ENCODE measurements at regions not wholly inside any gene's neighbourhood (a gene's known extent, or its start where the extent isn't known, plus 50 kb on each side); places are given as distances from the start of the nearest gene placed in this dataset.

GRCh38 chr6:134813146-134813545 is 136.8 kb downstream of the ALDH8A1 start:
- Histone ChIP-seq H3K14ac (ENCODE audit: low read length) (no peak overlapping the region), H3K79me1 (ENCODE audit: low read length) (no peaks in the 10 kb centered on the region), H2BK5ac (ENCODE audit: low read depth, low read length, poor library complexity) (no peak overlapping the region), H4K12ac (ENCODE audit: low read depth, low read length) (no peak overlapping the region), H3K23ac (ENCODE audit: low read length) (no peak overlapping the region), H3K18ac (ENCODE audit: low read length) (no peak overlapping the region), H2AFZ (ENCODE audit: insufficient read depth, low read length, poor library complexity) (no peak overlapping the region), H3K9ac (ENCODE audit: low read length) (no peak overlapping the region), H3K27ac (ENCODE audit: low read depth, low read length) (no peak overlapping the region), H2AK5ac (ENCODE audit: low read length) (no peak overlapping the region), H3K27me3 (ENCODE audit: insufficient read depth, low read length) (no peaks in the 10 kb centered on the region), H3K4me1 (ENCODE audit: control insufficient read depth in 1 of 2, insufficient read depth in 2 of 2, low read length in 2 of 2) (no peaks in the 10 kb centered on the region), H2BK12ac (ENCODE audit: low read length) (no peak overlapping the region), H3K9me3 (ENCODE audit: insufficient read depth, low read depth, low read length) (no peaks in the 10 kb centered on the region), H3K4me2 (ENCODE audit: low read length) (no peak overlapping the region), H4K91ac (ENCODE audit: low read depth, low read length) (no peak overlapping the region), H4K8ac (ENCODE audit: low read depth, low read length) (no peak overlapping the region), H2BK120ac (ENCODE audit: insufficient read depth, low read length, poor library complexity) (no peak overlapping the region), H3K36me3 (ENCODE audit: control insufficient read depth in 1 of 2, insufficient read depth in 2 of 2, low read length in 2 of 2) (no peaks in the 10 kb centered on the region), H3K4ac (ENCODE audit: low read depth, low read length) (no peak overlapping the region), H3K4me3 (ENCODE audit: low read depth, low read length) (no peak overlapping the region), H3K79me2 (ENCODE audit: control insufficient read depth, insufficient read depth, low read length, poor library complexity) (no peaks in the 10 kb centered on the region)
- no CpG with 5 or more reads among the region's 2 CpGs for WGBS (ENCODE audit: extremely low coverage, insufficient coverage, insufficient read length)
- DNase-seq, result no peak

GRCh38 chr6:134810402-134810801 is 139.5 kb downstream of the ALDH8A1 start:
- Histone ChIP-seq H2BK12ac (ENCODE audit: low read length) (no peak overlapping the region), H4K8ac (ENCODE audit: low read depth, low read length) (no peak overlapping the region), H2BK120ac (ENCODE audit: insufficient read depth, low read length, poor library complexity) (no peak overlapping the region), H4K91ac (ENCODE audit: low read depth, low read length) (no peak overlapping the region), H3K79me2 (ENCODE audit: control insufficient read depth, insufficient read depth, low read length, poor library complexity) (no peaks in the 10 kb centered on the region), H3K79me1 (ENCODE audit: low read length) (no peaks in the 10 kb centered on the region), H3K4ac (ENCODE audit: low read depth, low read length) (no peak overlapping the region), H2AK5ac (ENCODE audit: low read length) (no peak overlapping the region), H3K23ac (ENCODE audit: low read length) (no peak overlapping the region), H3K36me3 (ENCODE audit: control insufficient read depth in 1 of 2, insufficient read depth in 2 of 2, low read length in 2 of 2) (no peaks in the 10 kb centered on the region), H3K4me2 (ENCODE audit: low read length) (no peak overlapping the region), H2AFZ (ENCODE audit: insufficient read depth, low read length, poor library complexity) (no peak overlapping the region), H3K27me3 (ENCODE audit: insufficient read depth, low read length) (no peaks in the 10 kb centered on the region), H3K14ac (ENCODE audit: low read length) (no peak overlapping the region), H3K18ac (ENCODE audit: low read length) (no peak overlapping the region), H3K4me1 (ENCODE audit: control insufficient read depth in 1 of 2, insufficient read depth in 2 of 2, low read length in 2 of 2) (no peaks in the 10 kb centered on the region), H3K9ac (ENCODE audit: low read length) (no peak overlapping the region), H3K4me3 (ENCODE audit: low read depth, low read length) (no peak overlapping the region), H3K27ac (ENCODE audit: low read depth, low read length) (no peak overlapping the region), H2BK5ac (ENCODE audit: low read depth, low read length, poor library complexity) (no peak overlapping the region), H3K9me3 (ENCODE audit: insufficient read depth, low read depth, low read length) (no peaks in the 10 kb centered on the region), H4K12ac (ENCODE audit: low read depth, low read length) (no peak overlapping the region)
- DNase-seq, result no peak
- WGBS (ENCODE audit: extremely low coverage, insufficient coverage, insufficient read length), result no CpG with 5 or more reads among the region's 2 CpGs

GRCh38 chr6:134809130-134809529 is 140.8 kb downstream of the ALDH8A1 start:
- no peak overlapping the region for H3K27ac ChIP-seq (ENCODE audit: low read depth, low read length)
- H3K79me1 ChIP-seq (ENCODE audit: low read length), result no peaks in the 10 kb centered on the region
- H3K18ac ChIP-seq (ENCODE audit: low read length), result no peak overlapping the region
- H4K8ac ChIP-seq (ENCODE audit: low read depth, low read length), result no peak overlapping the region
- no peak overlapping the region for H3K4ac ChIP-seq (ENCODE audit: low read depth, low read length)
- no peak overlapping the region for H3K9ac ChIP-seq (ENCODE audit: low read length)
- H2AK5ac ChIP-seq (ENCODE audit: low read length), result no peak overlapping the region
- H3K79me2 ChIP-seq (ENCODE audit: control insufficient read depth, insufficient read depth, low read length, poor library complexity), result no peaks in the 10 kb centered on the region
- H3K4me3 ChIP-seq (ENCODE audit: low read depth, low read length), result no peak overlapping the region
- H3K4me2 ChIP-seq (ENCODE audit: low read length), result no peak overlapping the region
- no peak overlapping the region for H4K12ac ChIP-seq (ENCODE audit: low read depth, low read length)
- H2BK5ac ChIP-seq (ENCODE audit: low read depth, low read length, poor library complexity), result no peak overlapping the region
- no peaks in the 10 kb centered on the region for H3K9me3 ChIP-seq (ENCODE audit: insufficient read depth, low read depth, low read length)
- DNase-seq, result no peak
- H2BK120ac ChIP-seq (ENCODE audit: insufficient read depth, low read length, poor library complexity), result no peak overlapping the region
- no peak overlapping the region for H2AFZ ChIP-seq (ENCODE audit: insufficient read depth, low read length, poor library complexity)
- H3K27me3 ChIP-seq (ENCODE audit: insufficient read depth, low read length), result no peaks in the 10 kb centered on the region
- H4K91ac ChIP-seq (ENCODE audit: low read depth, low read length), result no peak overlapping the region
- no peak overlapping the region for H3K23ac ChIP-seq (ENCODE audit: low read length)
- no peak overlapping the region for H3K14ac ChIP-seq (ENCODE audit: low read length)
- H2BK12ac ChIP-seq (ENCODE audit: low read length), result no peak overlapping the region
- no peaks in the 10 kb centered on the region for H3K4me1 ChIP-seq (ENCODE audit: control insufficient read depth in 1 of 2, insufficient read depth in 2 of 2, low read length in 2 of 2)
- no peaks in the 10 kb centered on the region for H3K36me3 ChIP-seq (ENCODE audit: control insufficient read depth in 1 of 2, insufficient read depth in 2 of 2, low read length in 2 of 2)
- WGBS (ENCODE audit: extremely low coverage, insufficient coverage, insufficient read length), result no CpG with 5 or more reads among the region's 4 CpGs

- no peak for DNase-seq
- Histone ChIP-seq H3K4me2 (ENCODE audit: low read length) (no peak overlapping the region), H2BK120ac (ENCODE audit: insufficient read depth, low read length, poor library complexity) (no peak overlapping the region), H4K8ac (ENCODE audit: low read depth, low read length) (no peak overlapping the region), H3K4me3 (ENCODE audit: low read depth, low read length) (no peak overlapping the region), H3K79me1 (ENCODE audit: low read length) (no peaks in the 10 kb centered on the region), H3K9ac (ENCODE audit: low read length) (no peak overlapping the region), H3K79me2 (ENCODE audit: control insufficient read depth, insufficient read depth, low read length, poor library complexity) (no peaks in the 10 kb centered on the region), H3K4ac (ENCODE audit: low read depth, low read length) (no peak overlapping the region), H3K14ac (ENCODE audit: low read length) (no peak overlapping the region), H3K4me1 (ENCODE audit: control insufficient read depth in 1 of 2, insufficient read depth in 2 of 2, low read length in 2 of 2) (peaks cover 4 to 7% of the 10 kb centered on the region in 2 experiments), H2BK5ac (ENCODE audit: low read depth, low read length, poor library complexity) (no peak overlapping the region), H3K27me3 (ENCODE audit: insufficient read depth, low read length) (no peaks in the 10 kb centered on the region), H3K27ac (ENCODE audit: low read depth, low read length) (no peak overlapping the region), H4K91ac (ENCODE audit: low read depth, low read length) (no peak overlapping the region), H3K36me3 (ENCODE audit: control insufficient read depth in 1 of 2, insufficient read depth in 2 of 2, low read length in 2 of 2) (no peaks in the 10 kb centered on the region), H4K12ac (ENCODE audit: low read depth, low read length) (no peak overlapping the region), H2BK12ac (ENCODE audit: low read length) (no peak overlapping the region), H2AK5ac (ENCODE audit: low read length) (no peak overlapping the region), H3K9me3 (ENCODE audit: insufficient read depth, low read depth, low read length) (no peaks in the 10 kb centered on the region), H3K23ac (ENCODE audit: low read length) (no peak overlapping the region), H2AFZ (ENCODE audit: insufficient read depth, low read length, poor library complexity) (no peak overlapping the region), H3K18ac (ENCODE audit: low read length) (no peak overlapping the region)
- no CpG with 5 or more reads among the region's 5 CpGs for WGBS (ENCODE audit: extremely low coverage, insufficient coverage, insufficient read length)
Measured at GRCh38 chr6:134806180-134806798, 143.6 kb downstream of the ALDH8A1 start.
